ENCODE measurements at regions not wholly inside any gene's neighbourhood (a gene's known extent, or its start where the extent isn't known, plus 50 kb on each side); places are given as distances from the start of the nearest gene placed in this dataset.

DNA sequence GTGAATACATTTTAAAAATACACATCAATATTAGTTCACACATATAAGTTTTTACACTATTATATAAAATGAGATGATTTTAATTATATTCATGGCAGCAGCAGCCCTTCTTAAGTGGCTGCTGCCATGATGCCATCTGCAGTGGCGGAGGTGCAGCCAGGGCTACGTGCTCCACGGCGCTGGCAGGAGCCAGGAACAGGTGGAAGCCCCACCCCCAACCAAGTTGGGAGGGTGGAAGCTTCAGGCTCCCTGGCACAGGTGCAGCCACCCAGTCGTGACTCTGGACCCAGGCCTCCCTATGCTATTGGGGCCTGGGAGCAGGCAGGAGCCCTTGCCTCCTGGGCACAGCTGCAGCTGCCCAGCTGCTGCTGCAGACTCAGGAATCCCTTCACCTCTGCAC is 646.9 kb upstream of the PCDH9 start:
- TF ChIP-seq, protein P1, sequence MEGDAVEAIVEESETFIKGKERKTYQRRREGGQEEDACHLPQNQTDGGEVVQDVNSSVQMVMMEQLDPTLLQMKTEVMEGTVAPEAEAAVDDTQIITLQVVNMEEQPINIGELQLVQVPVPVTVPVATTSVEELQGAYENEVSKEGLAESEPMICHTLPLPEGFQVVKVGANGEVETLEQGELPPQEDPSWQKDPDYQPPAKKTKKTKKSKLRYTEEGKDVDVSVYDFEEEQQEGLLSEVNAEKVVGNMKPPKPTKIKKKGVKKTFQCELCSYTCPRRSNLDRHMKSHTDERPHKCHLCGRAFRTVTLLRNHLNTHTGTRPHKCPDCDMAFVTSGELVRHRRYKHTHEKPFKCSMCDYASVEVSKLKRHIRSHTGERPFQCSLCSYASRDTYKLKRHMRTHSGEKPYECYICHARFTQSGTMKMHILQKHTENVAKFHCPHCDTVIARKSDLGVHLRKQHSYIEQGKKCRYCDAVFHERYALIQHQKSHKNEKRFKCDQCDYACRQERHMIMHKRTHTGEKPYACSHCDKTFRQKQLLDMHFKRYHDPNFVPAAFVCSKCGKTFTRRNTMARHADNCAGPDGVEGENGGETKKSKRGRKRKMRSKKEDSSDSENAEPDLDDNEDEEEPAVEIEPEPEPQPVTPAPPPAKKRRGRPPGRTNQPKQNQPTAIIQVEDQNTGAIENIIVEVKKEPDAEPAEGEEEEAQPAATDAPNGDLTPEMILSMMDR (IDR thresholded peaks at IDR 0.05; ENCODE audit: low read length) = no peak
- TF ChIP-seq EZH2 (optimal IDR thresholded peaks at IDR 0.05; ENCODE audit: low read depth, low read length) = no peak
